CD14-positive monocyte (primary cell): ENCODE measurements at regions not wholly inside any gene's neighbourhood (a gene's known extent, or its start where the extent isn't known, plus 50 kb on each side); places are given as distances from the start of the nearest gene placed in this dataset.

ENCODE experiments used
- DNase-seq, 3 donors: peaks; one replicate each; pipeline ENCODE4 v3.0.0-alpha.2; 2011 to 2022
- H2AFZ ChIP-seq: 2 replicates; pipeline ENCODE4 v1.6.0; 2012; ENCODE audit warnings: mild to moderate bottlenecking, low read depth, low read length, inconsistent platforms; ENCODE audit not compliant: insufficient read depth, poor library complexity, severe bottlenecking
- H3K27ac ChIP-seq, 2 donors: 1 replicate in 1 of 2; 2 replicates in 1 of 2; pipeline ENCODE4 v1.5.1; 2012 to 2013; ENCODE audit warnings: low read length in 2 of 2, control low read depth in 1 of 2, inconsistent platforms in 1 of 2, low read depth in 1 of 2, mild to moderate bottlenecking in 1 of 2
- H3K27me3 ChIP-seq, 2 donors: one replicate each; pipeline versions ENCODE4 v1.6.0 to v1.6.1; 2011 to 2013; ENCODE audit warnings: low read length in 2 of 2; ENCODE audit not compliant: control insufficient read depth in 2 of 2, insufficient read depth in 2 of 2
- H3K36me3 ChIP-seq, 2 donors: replicated peaks in 1 of 2; 1 replicate in 1 of 2; 2 replicates in 1 of 2; pipeline versions ENCODE4 v1.5.1 to v1.6.1; 2012 to 2013; ENCODE audit warnings: low read length in 2 of 2, control low read depth in 1 of 2, inconsistent platforms in 1 of 2, mild to moderate bottlenecking in 1 of 2; ENCODE audit not compliant: insufficient read depth in 2 of 2, control insufficient read depth in 1 of 2
- H3K4me1 ChIP-seq, 2 donors: 1 replicate in 1 of 2; 2 replicates in 1 of 2; pipeline versions ENCODE4 v1.5.1 to v1.6.1; 2012 to 2013; ENCODE audit warnings: low read length in 2 of 2, control low read depth in 1 of 2, inconsistent platforms in 1 of 2, mild to moderate bottlenecking in 1 of 2, moderate library complexity in 1 of 2; ENCODE audit not compliant: insufficient read depth in 2 of 2, control insufficient read depth in 1 of 2
- H3K4me2 ChIP-seq: replicated peaks from 2 replicates; pipeline ENCODE3; 2012; ENCODE audit warnings: low read length, moderate library complexity, mild to moderate bottlenecking; ENCODE audit not compliant: poor library complexity, severe bottlenecking; ENCODE audit errors: extremely low read depth
- H3K4me3 ChIP-seq, 3 experiments: fragments of 200-600 bp in 1 of 3; sonication (generic) in 1 of 3; replicated peaks in 1 of 3; 1 replicate in 2 of 3; 2 replicates in 1 of 3; pipeline ENCODE4 v1.5.1; 2011 to 2013; ENCODE audit warnings: low read length in 3 of 3, mild to moderate bottlenecking in 3 of 3, control low read depth in 2 of 3, low read depth in 2 of 3, inconsistent platforms in 1 of 3, moderate library complexity in 1 of 3
- H3K79me2 ChIP-seq: 2 replicates; pipeline ENCODE4 v1.6.0; 2012; ENCODE audit warnings: mild to moderate bottlenecking, control low read depth, inconsistent platforms, low read length, moderate library complexity; ENCODE audit not compliant: insufficient read depth
- H3K9ac ChIP-seq: 2 replicates; pipeline ENCODE4 v1.6.0; 2017; ENCODE audit warnings: low read length, mild to moderate bottlenecking; ENCODE audit not compliant: insufficient read depth, poor library complexity, severe bottlenecking
- H3K9me3 ChIP-seq, 2 donors: replicated peaks in 1 of 2; 1 replicate in 1 of 2; 2 replicates in 1 of 2; pipeline versions ENCODE4 v1.5.1 to v1.6.1; 2012 to 2013; ENCODE audit warnings: low read length in 2 of 2, control low read depth in 1 of 2; ENCODE audit not compliant: control insufficient read depth in 1 of 2, insufficient read depth in 1 of 2
- H4K20me1 ChIP-seq: 2 replicates; pipeline ENCODE4 v1.6.0; 2012; ENCODE audit warnings: mild to moderate bottlenecking, low read length, control low read depth, moderate library complexity; ENCODE audit not compliant: insufficient read depth
- H3K27ac Mint-ChIP-seq, 7 donors: one replicate each; pipeline ENCODE4 v1.8.0; 2020; ENCODE audit warnings: mild to moderate bottlenecking in 7 of 7, mixed read lengths in 7 of 7, moderate library complexity in 6 of 7, inconsistent platforms in 2 of 7
- H3K27me3 Mint-ChIP-seq, 3 donors: one replicate each; pipeline ENCODE4 v1.8.0; 2021 to 2022; ENCODE audit warnings: low read depth in 3 of 3, mild to moderate bottlenecking in 3 of 3, mixed read lengths in 3 of 3, moderate library complexity in 3 of 3, inconsistent platforms in 1 of 3
- H3K36me3 Mint-ChIP-seq, 2 donors: one replicate each; pipeline ENCODE4 v1.8.0; 2020; ENCODE audit warnings: mixed read lengths in 2 of 2, inconsistent platforms in 1 of 2, mild to moderate bottlenecking in 1 of 2
- H3K4me1 Mint-ChIP-seq: one replicate; pipeline ENCODE4 v1.8.0; 2020; ENCODE audit warnings: mild to moderate bottlenecking, mixed read lengths
- H3K4me3 Mint-ChIP-seq, 2 donors: one replicate each; pipeline ENCODE4 v1.8.0; 2020; ENCODE audit warnings: mild to moderate bottlenecking in 2 of 2, mixed read lengths in 2 of 2, moderate library complexity in 1 of 2
- H3K9me3 Mint-ChIP-seq, 7 donors: one replicate each; pipeline ENCODE4 v1.8.0; 2020 to 2022; ENCODE audit warnings: mixed read lengths in 7 of 7, mild to moderate bottlenecking in 6 of 7, moderate library complexity in 6 of 7, inconsistent platforms in 2 of 7
- WGBS: methylation state at CpG from one replicate; pipeline ENCODE4 v1.1.5; 2013; ENCODE audit warnings: missing lambda C conversion rate; ENCODE audit not compliant: insufficient coverage; 5-methylcytosine and 5-hydroxymethylcytosine counted together
- intact Hi-C, 2 donors: fragments of 100-400 bp; cut with micrococcal nuclease; formaldehyde crosslinking; loops; one replicate each; pipeline versions ENCODE4 v1.15.0 to v1.15.1; 2023
- TF ChIP-seq, protein P1 (sequence below): fragments of 200-600 bp; IDR thresholded peaks from one replicate; pipeline ENCODE4 v1.8.0; 2022; ENCODE audit warnings: antibody characterized with exemption, mild to moderate bottlenecking

DNA sequence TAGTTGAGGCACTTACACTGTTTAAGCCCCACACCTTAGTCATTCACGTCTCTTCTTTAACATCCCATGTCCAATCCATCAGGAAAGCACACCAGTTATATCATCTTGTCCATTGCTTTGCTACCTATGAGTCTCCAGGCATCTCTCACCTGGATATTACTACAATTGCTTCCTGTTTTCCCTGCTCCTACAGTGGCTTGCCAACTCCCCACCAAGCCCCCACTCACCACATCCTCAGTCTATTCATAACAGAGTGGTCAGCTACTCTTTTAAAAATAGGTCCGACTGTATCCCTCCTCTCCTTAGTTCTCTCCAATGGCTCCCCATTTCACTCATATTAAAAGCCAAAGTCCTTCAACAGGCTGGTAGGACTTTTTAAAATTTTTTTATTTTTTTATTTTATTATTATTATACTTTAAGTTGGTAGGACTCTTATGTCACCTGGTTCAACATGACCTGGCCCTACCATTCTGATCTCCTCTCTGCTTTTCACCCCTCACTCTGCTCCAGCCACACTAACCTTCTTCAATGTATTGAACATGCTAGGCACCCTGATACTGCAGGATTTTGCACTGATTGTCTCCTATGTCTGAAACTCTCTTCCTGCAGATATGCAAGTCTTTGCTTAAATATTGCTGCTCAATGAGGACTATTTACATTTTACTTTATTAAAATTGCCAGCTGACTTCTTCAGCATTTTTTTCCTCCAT is 253.2 kb downstream of the CYRIA start:
- Mint-ChIP-seq H3K36me3 (no peaks in the 10 kb centered on the region), H3K9me3 (peaks cover 0 to 9% (median 0%) of the 10 kb centered on the region in 7 donors), H3K4me3 (no peak overlapping the region), H3K27ac (no peak overlapping the region), H3K27me3 (peaks cover 0 to 2% (median 0%) of the 10 kb centered on the region in 3 donors), H3K4me1 (no peaks in the 10 kb centered on the region)
- intact Hi-C loops = no loop called here
- Histone ChIP-seq H3K4me1 (no peaks in the 10 kb centered on the region), H3K4me3 (no peak overlapping the region), H3K27me3 (no peaks in the 10 kb centered on the region), H3K36me3 (no peaks in the 10 kb centered on the region), H3K9ac (no peak overlapping the region), H3K27ac (no peak overlapping the region), H2AFZ (no peak overlapping the region), H4K20me1 (no peaks in the 10 kb centered on the region), H3K9me3 (no peaks in the 10 kb centered on the region), H3K4me2 (no peak overlapping the region), H3K79me2 (no peaks in the 10 kb centered on the region)
- WGBS = 86% methylated on average over 1 of the region's 2 CpGs
- TF ChIP-seq, protein P1, sequence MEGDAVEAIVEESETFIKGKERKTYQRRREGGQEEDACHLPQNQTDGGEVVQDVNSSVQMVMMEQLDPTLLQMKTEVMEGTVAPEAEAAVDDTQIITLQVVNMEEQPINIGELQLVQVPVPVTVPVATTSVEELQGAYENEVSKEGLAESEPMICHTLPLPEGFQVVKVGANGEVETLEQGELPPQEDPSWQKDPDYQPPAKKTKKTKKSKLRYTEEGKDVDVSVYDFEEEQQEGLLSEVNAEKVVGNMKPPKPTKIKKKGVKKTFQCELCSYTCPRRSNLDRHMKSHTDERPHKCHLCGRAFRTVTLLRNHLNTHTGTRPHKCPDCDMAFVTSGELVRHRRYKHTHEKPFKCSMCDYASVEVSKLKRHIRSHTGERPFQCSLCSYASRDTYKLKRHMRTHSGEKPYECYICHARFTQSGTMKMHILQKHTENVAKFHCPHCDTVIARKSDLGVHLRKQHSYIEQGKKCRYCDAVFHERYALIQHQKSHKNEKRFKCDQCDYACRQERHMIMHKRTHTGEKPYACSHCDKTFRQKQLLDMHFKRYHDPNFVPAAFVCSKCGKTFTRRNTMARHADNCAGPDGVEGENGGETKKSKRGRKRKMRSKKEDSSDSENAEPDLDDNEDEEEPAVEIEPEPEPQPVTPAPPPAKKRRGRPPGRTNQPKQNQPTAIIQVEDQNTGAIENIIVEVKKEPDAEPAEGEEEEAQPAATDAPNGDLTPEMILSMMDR = no peak
- no peak for DNase-seq

DNA sequence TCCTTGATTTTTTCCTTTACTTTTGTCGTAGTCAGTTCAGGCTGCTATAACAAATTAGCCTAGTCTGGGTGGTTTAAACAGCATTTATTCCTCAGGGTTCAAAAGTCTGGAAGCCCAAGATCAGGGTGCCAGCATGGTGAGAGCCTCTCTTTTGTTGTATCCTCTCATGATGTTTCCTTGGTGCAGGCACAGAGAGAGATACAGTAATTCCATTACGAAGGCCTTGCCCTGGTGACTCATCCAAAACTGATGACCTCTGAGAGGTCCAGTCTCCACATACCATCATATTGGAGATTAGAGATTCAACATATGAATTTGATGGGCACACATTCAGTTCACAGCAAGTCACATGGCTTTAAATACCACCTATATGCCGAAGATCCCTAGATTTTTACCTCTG is 253.8 kb downstream of the CYRIA start:
- Mint-ChIP-seq H3K27me3 (peaks cover 0 to 2% (median 0%) of the 10 kb centered on the region in 3 donors), H3K36me3 (no peaks in the 10 kb centered on the region), H3K4me3 (no peak overlapping the region), H3K9me3 (peaks cover 0 to 9% (median 0%) of the 10 kb centered on the region in 7 donors), H3K4me1 (no peaks in the 10 kb centered on the region), H3K27ac (no peak overlapping the region)
- Histone ChIP-seq H3K4me3 (no peak overlapping the region), H2AFZ (no peak overlapping the region), H3K9me3 (no peaks in the 10 kb centered on the region), H3K27me3 (no peaks in the 10 kb centered on the region), H3K4me1 (no peaks in the 10 kb centered on the region), H3K9ac (no peak overlapping the region), H3K4me2 (no peak overlapping the region), H3K36me3 (no peaks in the 10 kb centered on the region), H4K20me1 (no peaks in the 10 kb centered on the region), H3K79me2 (no peaks in the 10 kb centered on the region), H3K27ac (no peak overlapping the region)
- no peak for DNase-seq
- intact Hi-C loops = no loop called here
- TF ChIP-seq, protein P1 = no peak
- 80% methylated on average over 1 of the region's 3 CpGs for WGBS
